GM23338 (cell line): ENCODE measurements at regions not wholly inside any gene's neighbourhood (a gene's known extent, or its start where the extent isn't known, plus 50 kb on each side); places are given as distances from the start of the nearest gene placed in this dataset.

Experiments
- ATAC-seq: fragments of 200-7000 bp; cut with Tn5 transposase; 3 replicates; pipeline ENCODE4 v1.9.1; 2020
- DNase-seq: peaks from one replicate; pipeline ENCODE4 v3.0.0-alpha.2; 2015; ENCODE audit warnings: low spot score
- H2AFZ ChIP-seq: fragments of 200-600 bp; sonication (generic); 2 replicates; pipeline ENCODE4 v1.8.0; 2016; ENCODE audit warnings: antibody characterized with exemption, mild to moderate bottlenecking, moderate library complexity
- H3F3A ChIP-seq: fragments of 200-600 bp; sonication (generic); replicated peaks from 2 replicates; pipeline ENCODE4 v1.8.0; 2017; ENCODE audit warnings: antibody characterized with exemption, mixed run types, low read depth
- H3K27ac ChIP-seq: fragments of 200-600 bp; sonication (generic); 2 replicates; pipeline ENCODE4 v1.6.1; 2016; ENCODE audit warnings: low read depth
- H3K27me3 ChIP-seq: fragments of 200-600 bp; sonication (generic); 2 replicates; pipeline ENCODE4 v1.8.0; 2016; ENCODE audit warnings: mild to moderate bottlenecking, mixed run types, moderate library complexity; ENCODE audit not compliant: insufficient read depth
- H3K36me3 ChIP-seq: fragments of 200-600 bp; sonication (generic); 2 replicates; pipeline ENCODE4 v1.8.0; 2016; ENCODE audit warnings: mild to moderate bottlenecking; ENCODE audit not compliant: insufficient read depth
- H3K4me1 ChIP-seq: fragments of 200-600 bp; sonication (generic); 2 replicates; pipeline ENCODE4 v1.8.0; 2016; ENCODE audit warnings: mild to moderate bottlenecking, moderate library complexity; ENCODE audit not compliant: insufficient read depth
- H3K4me2 ChIP-seq: fragments of 200-600 bp; sonication (generic); 2 replicates; pipeline ENCODE4 v1.7.1; 2017; ENCODE audit warnings: mixed run types
- H3K4me3 ChIP-seq: fragments of 200-600 bp; sonication (generic); 2 replicates; pipeline ENCODE4 v1.6.1; 2016; ENCODE audit warnings: mixed run types
- H3K79me2 ChIP-seq: fragments of 200-600 bp; sonication (generic); replicated peaks from 2 replicates; pipeline ENCODE4 v1.8.0; 2017; ENCODE audit warnings: mild to moderate bottlenecking; ENCODE audit not compliant: insufficient read depth
- H3K9me2 ChIP-seq: fragments of 200-600 bp; sonication (generic); 2 replicates; pipeline ENCODE4 v1.8.0; 2017; ENCODE audit not compliant: insufficient read depth
- H4K20me1 ChIP-seq: fragments of 200-600 bp; sonication (generic); replicated peaks from 2 replicates; pipeline ENCODE4 v1.8.0; 2017; ENCODE audit warnings: mild to moderate bottlenecking; ENCODE audit not compliant: insufficient read depth
- H3K27ac Mint-ChIP-seq: 2 replicates; pipeline ENCODE4 v1.8.0; 2020; ENCODE audit warnings: inconsistent platforms, mild to moderate bottlenecking, moderate library complexity, mixed read lengths
- H3K27me3 Mint-ChIP-seq: 3 replicates; pipeline ENCODE4 v1.8.0; 2022; ENCODE audit warnings: low read depth, mild to moderate bottlenecking, moderate library complexity, mixed read lengths, inconsistent platforms; ENCODE audit not compliant: insufficient read depth, poor library complexity
- H3K36me3 Mint-ChIP-seq: 3 replicates; pipeline ENCODE4 v1.8.0; 2021; ENCODE audit warnings: low read depth, mild to moderate bottlenecking, inconsistent platforms, moderate library complexity, mixed read lengths
- H3K4me1 Mint-ChIP-seq: 3 replicates; pipeline ENCODE4 v1.8.0; 2020; ENCODE audit warnings: mild to moderate bottlenecking, inconsistent platforms, mixed read lengths
- H3K4me3 Mint-ChIP-seq: 3 replicates; pipeline ENCODE4 v1.8.0; 2021; ENCODE audit warnings: moderate library complexity, mild to moderate bottlenecking, inconsistent platforms, mixed read lengths
- H3K9me3 Mint-ChIP-seq: 3 replicates; pipeline ENCODE4 v1.8.0; 2020; ENCODE audit warnings: moderate library complexity, mild to moderate bottlenecking, inconsistent platforms, mixed read lengths
- EZH2phosphoT487 ChIP-seq: fragments of 200-600 bp; sonication (generic); IDR thresholded peaks from one replicate; pipeline ENCODE4 v1.8.1; 2018; ENCODE audit warnings: antibody characterized with exemption; ENCODE audit not compliant: unreplicated experiment
- JUNB ChIP-seq: IDR thresholded peaks from one replicate; pipeline ENCODE4 v1.6.1; 2016; ENCODE audit warnings: antibody characterized with exemption; ENCODE audit not compliant: unreplicated experiment
- NANOG ChIP-seq: IDR thresholded peaks from 2 replicates; pipeline ENCODE4 v1.6.1; 2016; ENCODE audit warnings: antibody characterized with exemption, borderline replicate concordance
- POLR2AphosphoS5 ChIP-seq: IDR thresholded peaks from 2 replicates; pipeline ENCODE4 v1.6.1; 2016; ENCODE audit warnings: antibody characterized with exemption, low read depth
- STAT1 ChIP-seq: IDR thresholded peaks from one replicate; pipeline ENCODE4 v1.6.1; 2016; ENCODE audit warnings: antibody characterized with exemption; ENCODE audit not compliant: unreplicated experiment
- TF ChIP-seq, protein P1 (sequence below): fragments of 250-450 bp; sonication (Bioruptor Pico); IDR thresholded peaks from 2 replicates; pipeline ENCODE4 v1.5.0; 2020; ENCODE audit warnings: mild to moderate bottlenecking, moderate library complexity
- TF ChIP-seq, protein P2 (sequence below): IDR thresholded peaks from one replicate; pipeline ENCODE4 v1.6.1; 2018; ENCODE audit warnings: antibody characterized with exemption; ENCODE audit not compliant: unreplicated experiment

DNA sequence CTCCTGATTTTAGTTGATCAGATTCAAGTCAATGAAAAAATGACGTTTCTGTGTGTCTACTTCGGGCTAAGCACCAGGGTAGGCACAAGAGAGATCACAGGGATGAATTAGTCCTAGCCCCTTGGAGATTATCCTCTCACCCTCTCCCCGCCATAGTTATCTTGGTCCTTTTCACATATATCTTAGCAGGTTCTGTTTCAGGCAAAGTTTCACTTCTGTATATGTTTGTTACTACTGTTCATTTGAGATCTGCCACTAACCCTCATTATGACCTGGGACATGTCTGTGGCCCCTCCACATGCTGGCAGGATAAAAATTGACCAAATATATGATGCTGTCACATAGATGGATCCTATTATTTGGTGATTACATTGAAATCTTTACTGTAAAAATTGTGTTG lies 186.1 kb downstream of the AASDHPPT start (continued):
- TF ChIP-seq, protein P1, sequence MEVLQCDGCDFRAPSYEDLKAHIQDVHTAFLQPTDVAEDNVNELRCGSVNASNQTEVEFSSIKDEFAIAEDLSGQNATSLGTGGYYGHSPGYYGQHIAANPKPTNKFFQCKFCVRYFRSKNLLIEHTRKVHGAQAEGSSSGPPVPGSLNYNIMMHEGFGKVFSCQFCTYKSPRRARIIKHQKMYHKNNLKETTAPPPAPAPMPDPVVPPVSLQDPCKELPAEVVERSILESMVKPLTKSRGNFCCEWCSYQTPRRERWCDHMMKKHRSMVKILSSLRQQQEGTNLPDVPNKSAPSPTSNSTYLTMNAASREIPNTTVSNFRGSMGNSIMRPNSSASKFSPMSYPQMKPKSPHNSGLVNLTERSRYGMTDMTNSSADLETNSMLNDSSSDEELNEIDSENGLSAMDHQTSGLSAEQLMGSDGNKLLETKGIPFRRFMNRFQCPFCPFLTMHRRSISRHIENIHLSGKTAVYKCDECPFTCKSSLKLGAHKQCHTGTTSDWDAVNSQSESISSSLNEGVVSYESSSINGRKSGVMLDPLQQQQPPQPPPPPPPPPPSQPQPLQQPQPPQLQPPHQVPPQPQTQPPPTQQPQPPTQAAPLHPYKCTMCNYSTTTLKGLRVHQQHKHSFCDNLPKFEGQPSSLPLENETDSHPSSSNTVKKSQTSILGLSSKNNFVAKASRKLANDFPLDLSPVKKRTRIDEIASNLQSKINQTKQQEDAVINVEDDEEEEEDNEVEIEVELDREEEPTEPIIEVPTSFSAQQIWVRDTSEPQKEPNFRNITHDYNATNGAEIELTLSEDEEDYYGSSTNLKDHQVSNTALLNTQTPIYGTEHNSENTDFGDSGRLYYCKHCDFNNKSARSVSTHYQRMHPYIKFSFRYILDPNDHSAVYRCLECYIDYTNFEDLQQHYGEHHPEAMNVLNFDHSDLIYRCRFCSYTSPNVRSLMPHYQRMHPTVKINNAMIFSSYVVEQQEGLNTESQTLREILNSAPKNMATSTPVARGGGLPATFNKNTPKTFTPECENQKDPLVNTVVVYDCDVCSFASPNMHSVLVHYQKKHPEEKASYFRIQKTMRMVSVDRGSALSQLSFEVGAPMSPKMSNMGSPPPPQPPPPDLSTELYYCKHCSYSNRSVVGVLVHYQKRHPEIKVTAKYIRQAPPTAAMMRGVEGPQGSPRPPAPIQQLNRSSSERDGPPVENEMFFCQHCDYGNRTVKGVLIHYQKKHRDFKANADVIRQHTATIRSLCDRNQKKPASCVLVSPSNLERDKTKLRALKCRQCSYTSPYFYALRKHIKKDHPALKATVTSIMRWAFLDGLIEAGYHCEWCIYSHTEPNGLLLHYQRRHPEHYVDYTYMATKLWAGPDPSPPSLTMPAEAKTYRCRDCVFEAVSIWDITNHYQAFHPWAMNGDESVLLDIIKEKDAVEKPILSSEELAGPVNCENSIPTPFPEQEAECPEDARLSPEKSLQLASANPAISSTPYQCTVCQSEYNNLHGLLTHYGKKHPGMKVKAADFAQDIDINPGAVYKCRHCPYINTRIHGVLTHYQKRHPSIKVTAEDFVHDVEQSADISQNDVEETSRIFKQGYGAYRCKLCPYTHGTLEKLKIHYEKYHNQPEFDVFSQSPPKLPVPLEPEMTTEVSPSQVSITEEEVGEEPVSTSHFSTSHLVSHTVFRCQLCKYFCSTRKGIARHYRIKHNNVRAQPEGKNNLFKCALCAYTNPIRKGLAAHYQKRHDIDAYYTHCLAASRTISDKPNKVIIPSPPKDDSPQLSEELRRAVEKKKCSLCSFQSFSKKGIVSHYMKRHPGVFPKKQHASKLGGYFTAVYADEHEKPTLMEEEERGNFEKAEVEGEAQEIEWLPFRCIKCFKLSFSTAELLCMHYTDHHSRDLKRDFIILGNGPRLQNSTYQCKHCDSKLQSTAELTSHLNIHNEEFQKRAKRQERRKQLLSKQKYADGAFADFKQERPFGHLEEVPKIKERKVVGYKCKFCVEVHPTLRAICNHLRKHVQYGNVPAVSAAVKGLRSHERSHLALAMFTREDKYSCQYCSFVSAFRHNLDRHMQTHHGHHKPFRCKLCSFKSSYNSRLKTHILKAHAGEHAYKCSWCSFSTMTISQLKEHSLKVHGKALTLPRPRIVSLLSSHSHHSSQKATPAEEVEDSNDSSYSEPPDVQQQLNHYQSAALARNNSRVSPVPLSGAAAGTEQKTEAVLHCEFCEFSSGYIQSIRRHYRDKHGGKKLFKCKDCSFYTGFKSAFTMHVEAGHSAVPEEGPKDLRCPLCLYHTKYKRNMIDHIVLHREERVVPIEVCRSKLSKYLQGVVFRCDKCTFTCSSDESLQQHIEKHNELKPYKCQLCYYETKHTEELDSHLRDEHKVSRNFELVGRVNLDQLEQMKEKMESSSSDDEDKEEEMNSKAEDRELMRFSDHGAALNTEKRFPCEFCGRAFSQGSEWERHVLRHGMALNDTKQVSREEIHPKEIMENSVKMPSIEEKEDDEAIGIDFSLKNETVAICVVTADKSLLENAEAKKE (CRISPR knock-in tag) = no peak
- TF ChIP-seq STAT1 = no peak
- TF ChIP-seq NANOG = no peak
- TF ChIP-seq, protein P2, sequence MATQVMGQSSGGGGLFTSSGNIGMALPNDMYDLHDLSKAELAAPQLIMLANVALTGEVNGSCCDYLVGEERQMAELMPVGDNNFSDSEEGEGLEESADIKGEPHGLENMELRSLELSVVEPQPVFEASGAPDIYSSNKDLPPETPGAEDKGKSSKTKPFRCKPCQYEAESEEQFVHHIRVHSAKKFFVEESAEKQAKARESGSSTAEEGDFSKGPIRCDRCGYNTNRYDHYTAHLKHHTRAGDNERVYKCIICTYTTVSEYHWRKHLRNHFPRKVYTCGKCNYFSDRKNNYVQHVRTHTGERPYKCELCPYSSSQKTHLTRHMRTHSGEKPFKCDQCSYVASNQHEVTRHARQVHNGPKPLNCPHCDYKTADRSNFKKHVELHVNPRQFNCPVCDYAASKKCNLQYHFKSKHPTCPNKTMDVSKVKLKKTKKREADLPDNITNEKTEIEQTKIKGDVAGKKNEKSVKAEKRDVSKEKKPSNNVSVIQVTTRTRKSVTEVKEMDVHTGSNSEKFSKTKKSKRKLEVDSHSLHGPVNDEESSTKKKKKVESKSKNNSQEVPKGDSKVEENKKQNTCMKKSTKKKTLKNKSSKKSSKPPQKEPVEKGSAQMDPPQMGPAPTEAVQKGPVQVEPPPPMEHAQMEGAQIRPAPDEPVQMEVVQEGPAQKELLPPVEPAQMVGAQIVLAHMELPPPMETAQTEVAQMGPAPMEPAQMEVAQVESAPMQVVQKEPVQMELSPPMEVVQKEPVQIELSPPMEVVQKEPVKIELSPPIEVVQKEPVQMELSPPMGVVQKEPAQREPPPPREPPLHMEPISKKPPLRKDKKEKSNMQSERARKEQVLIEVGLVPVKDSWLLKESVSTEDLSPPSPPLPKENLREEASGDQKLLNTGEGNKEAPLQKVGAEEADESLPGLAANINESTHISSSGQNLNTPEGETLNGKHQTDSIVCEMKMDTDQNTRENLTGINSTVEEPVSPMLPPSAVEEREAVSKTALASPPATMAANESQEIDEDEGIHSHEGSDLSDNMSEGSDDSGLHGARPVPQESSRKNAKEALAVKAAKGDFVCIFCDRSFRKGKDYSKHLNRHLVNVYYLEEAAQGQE = no peak

DNA sequence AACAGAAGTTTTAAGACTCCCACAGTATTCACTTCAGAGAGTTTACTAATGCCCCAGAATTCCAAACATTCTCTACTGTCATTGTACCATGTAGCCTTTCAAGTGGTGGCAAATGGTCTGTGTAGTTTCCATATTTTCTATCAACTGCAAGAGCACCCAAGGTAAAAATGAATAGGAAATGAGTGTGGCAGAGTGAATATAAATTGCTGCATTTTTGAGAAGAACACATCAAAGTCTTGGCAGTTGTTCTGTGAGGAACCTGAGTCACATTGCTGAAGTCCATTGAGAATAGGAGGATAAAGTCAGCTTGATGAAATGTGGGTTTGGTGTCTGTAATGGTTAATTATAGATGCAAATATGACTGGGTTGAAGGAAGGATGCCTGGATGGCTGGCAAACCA lies 193.6 kb downstream of the AASDHPPT start:
- H3F3A ChIP-seq = no peaks in the 10 kb centered on the region
- H3K27ac ChIP-seq = no peak overlapping the region
- peaks cover 4% of the 10 kb centered on the region for H3K4me1 ChIP-seq
- H2AFZ ChIP-seq = no peak overlapping the region
- ATAC-seq (no peak), DNase-seq (no peak)
- Mint-ChIP-seq H3K9me3 (peaks cover 28% of the 10 kb centered on the region), H3K4me1 (peaks cover 2% of the 10 kb centered on the region; the same call in 2 of the 3 replicates), H3K36me3 (peaks cover 8% of the 10 kb centered on the region; the same call in 2 of the 3 replicates), H3K27ac (no peak overlapping the region), H3K27me3 (peaks cover 2% of the 10 kb centered on the region), H3K4me3 (no peak overlapping the region)
- no peaks in the 10 kb centered on the region for H3K36me3 ChIP-seq
- H3K79me2 ChIP-seq = no peaks in the 10 kb centered on the region
- H3K9me2 ChIP-seq = no peaks in the 10 kb centered on the region
- no peaks in the 10 kb centered on the region for H4K20me1 ChIP-seq
- no peak overlapping the region for H3K4me3 ChIP-seq
- no peaks in the 10 kb centered on the region for H3K27me3 ChIP-seq
- no peak overlapping the region for H3K4me2 ChIP-seq
- TF ChIP-seq POLR2AphosphoS5 (no peak), EZH2phosphoT487 (no peak), JUNB (no peak)
- TF ChIP-seq, protein P1 (CRISPR knock-in tag) = no peak
